GM19324 (cell line): ENCODE measurements at regions not wholly inside any gene's neighbourhood (a gene's known extent, or its start where the extent isn't known, plus 50 kb on each side); places are given as distances from the start of the nearest gene placed in this dataset.
"Not testable (repeated sequence)": the region's sequence is repeated elsewhere in the genome, so short reads cannot be mapped to it uniquely, and the experiment has no call there.

ENCODE experiments used
- ATAC-seq: cut with Tn5 transposase; IDR thresholded peaks from one replicate; pipeline ENCODE4 v1.9.1; 2021; ENCODE audit warnings: mild to moderate bottlenecking, moderate library complexity; ENCODE audit not compliant: unreplicated experiment, low FRiP score

GRCh38 chr12:41700940-41701339 is 443.7 kb downstream of the GXYLT1 start:
- no peak for ATAC-seq

- no peak for ATAC-seq
Observed at GRCh38 chr12:41699658-41700057, 445.0 kb downstream of the GXYLT1 start.

GRCh38 chr12:41697161-41697560 is 447.5 kb downstream of the GXYLT1 start:
- no peak for ATAC-seq

GRCh38 chr12:41684997-41685396 is 459.7 kb downstream of the GXYLT1 start:
- ATAC-seq: no peak

GRCh38 chr12:41683513-41684240 is 461.0 kb downstream of the GXYLT1 start:
- no peak for ATAC-seq

GRCh38 chr12:41683023-41683422 is 461.7 kb downstream of the GXYLT1 start:
- ATAC-seq: peak; percentile 97

- ATAC-seq: no peak
Observed at GRCh38 chr12:41681898-41682297, 462.8 kb downstream of the GXYLT1 start.

GRCh38 chr12:41680155-41680554 is 464.5 kb downstream of the GXYLT1 start:
- no peak for ATAC-seq

- no peak for ATAC-seq
Observed at GRCh38 chr12:41663598-41664265, 475.6 kb downstream of the PDZRN4 start.

- ATAC-seq: no peak
Observed at GRCh38 chr12:41661141-41661765, 473.1 kb downstream of the PDZRN4 start.

- no peak for ATAC-seq
Observed at GRCh38 chr12:41656454-41656853, 468.3 kb downstream of the PDZRN4 start.

GRCh38 chr12:41653386-41654326 is 465.5 kb downstream of the PDZRN4 start:
- ATAC-seq: no peak

- ATAC-seq: no peak
Observed at GRCh38 chr12:41652981-41653380, 464.9 kb downstream of the PDZRN4 start.

GRCh38 chr12:41645624-41646023 is 457.5 kb downstream of the PDZRN4 start:
- ATAC-seq: no peak

- ATAC-seq: not testable (repeated sequence)
Observed at GRCh38 chr12:41642808-41643207, 454.7 kb downstream of the PDZRN4 start.

GRCh38 chr12:41636653-41637052 is 448.5 kb downstream of the PDZRN4 start:
- no peak for ATAC-seq

GRCh38 chr12:41635626-41636364 is 447.7 kb downstream of the PDZRN4 start:
- ATAC-seq: no peak

GRCh38 chr12:41634091-41634490 is 446.0 kb downstream of the PDZRN4 start:
- no peak for ATAC-seq

GRCh38 chr12:41629611-41630010 is 441.5 kb downstream of the PDZRN4 start:
- no peak for ATAC-seq

- no peak for ATAC-seq
Observed at GRCh38 chr12:41627476-41627875, 439.4 kb downstream of the PDZRN4 start.
